ENCODE measurements at regions not wholly inside any gene's neighbourhood (a gene's known extent, or its start where the extent isn't known, plus 50 kb on each side); places are given as distances from the start of the nearest gene placed in this dataset.

- Histone ChIP-seq H3K4me2 (replicated peaks; ENCODE audit: extremely low read depth, low read length, poor library complexity, severe bottlenecking) (no peak overlapping the region), H3K4me3 (replicated peaks in 1 of 3; ENCODE audit: low read depth in 2 of 3, low read length in 3 of 3) (no peak overlapping the region), H2AFZ (ENCODE audit: insufficient read depth, low read depth, low read length, poor library complexity, severe bottlenecking) (no peak overlapping the region), H4K20me1 (ENCODE audit: insufficient read depth, low read length) (no peaks in the 10 kb centered on the region), H3K9me3 (replicated peaks in 1 of 2; ENCODE audit: control insufficient read depth in 1 of 2, insufficient read depth in 1 of 2, low read length in 2 of 2) (no peaks in the 10 kb centered on the region), H3K9ac (ENCODE audit: insufficient read depth, low read length, poor library complexity, severe bottlenecking) (no peak overlapping the region), H3K79me2 (ENCODE audit: insufficient read depth, low read length) (no peaks in the 10 kb centered on the region), H3K27me3 (ENCODE audit: control insufficient read depth in 2 of 2, insufficient read depth in 2 of 2, low read length in 2 of 2) (no peaks in the 10 kb centered on the region), H3K4me1 (ENCODE audit: control insufficient read depth in 1 of 2, insufficient read depth in 2 of 2, low read length in 2 of 2) (no peaks in the 10 kb centered on the region), H3K36me3 (replicated peaks in 1 of 2; ENCODE audit: control insufficient read depth in 1 of 2, insufficient read depth in 2 of 2, low read length in 2 of 2) (no peaks in the 10 kb centered on the region), H3K27ac (ENCODE audit: low read depth in 1 of 2, low read length in 2 of 2) (no peak overlapping the region)
- Mint-ChIP-seq H3K27ac (no peak overlapping the region), H3K4me1 (no peaks in the 10 kb centered on the region), H3K4me3 (no peak overlapping the region), H3K36me3 (no peaks in the 10 kb centered on the region), H3K9me3 (no peaks in the 10 kb centered on the region), H3K27me3 (ENCODE audit: low read depth in 3 of 3) (peaks cover 0 to 1% (median 0%) of the 10 kb centered on the region in 3 donors)
- no peak for DNase-seq
- intact Hi-C loops (cut with micrococcal nuclease): no loop called here
- TF ChIP-seq, protein P1, sequence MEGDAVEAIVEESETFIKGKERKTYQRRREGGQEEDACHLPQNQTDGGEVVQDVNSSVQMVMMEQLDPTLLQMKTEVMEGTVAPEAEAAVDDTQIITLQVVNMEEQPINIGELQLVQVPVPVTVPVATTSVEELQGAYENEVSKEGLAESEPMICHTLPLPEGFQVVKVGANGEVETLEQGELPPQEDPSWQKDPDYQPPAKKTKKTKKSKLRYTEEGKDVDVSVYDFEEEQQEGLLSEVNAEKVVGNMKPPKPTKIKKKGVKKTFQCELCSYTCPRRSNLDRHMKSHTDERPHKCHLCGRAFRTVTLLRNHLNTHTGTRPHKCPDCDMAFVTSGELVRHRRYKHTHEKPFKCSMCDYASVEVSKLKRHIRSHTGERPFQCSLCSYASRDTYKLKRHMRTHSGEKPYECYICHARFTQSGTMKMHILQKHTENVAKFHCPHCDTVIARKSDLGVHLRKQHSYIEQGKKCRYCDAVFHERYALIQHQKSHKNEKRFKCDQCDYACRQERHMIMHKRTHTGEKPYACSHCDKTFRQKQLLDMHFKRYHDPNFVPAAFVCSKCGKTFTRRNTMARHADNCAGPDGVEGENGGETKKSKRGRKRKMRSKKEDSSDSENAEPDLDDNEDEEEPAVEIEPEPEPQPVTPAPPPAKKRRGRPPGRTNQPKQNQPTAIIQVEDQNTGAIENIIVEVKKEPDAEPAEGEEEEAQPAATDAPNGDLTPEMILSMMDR (IDR thresholded peaks at IDR 0.05): no peak
- 70% methylated on average over 2 of the region's 3 CpGs for WGBS (ENCODE audit: insufficient coverage)
These were observed 508.9 kb upstream of the PKN2 start for GRCh38 chr1:88175120-88175630.

DNA sequence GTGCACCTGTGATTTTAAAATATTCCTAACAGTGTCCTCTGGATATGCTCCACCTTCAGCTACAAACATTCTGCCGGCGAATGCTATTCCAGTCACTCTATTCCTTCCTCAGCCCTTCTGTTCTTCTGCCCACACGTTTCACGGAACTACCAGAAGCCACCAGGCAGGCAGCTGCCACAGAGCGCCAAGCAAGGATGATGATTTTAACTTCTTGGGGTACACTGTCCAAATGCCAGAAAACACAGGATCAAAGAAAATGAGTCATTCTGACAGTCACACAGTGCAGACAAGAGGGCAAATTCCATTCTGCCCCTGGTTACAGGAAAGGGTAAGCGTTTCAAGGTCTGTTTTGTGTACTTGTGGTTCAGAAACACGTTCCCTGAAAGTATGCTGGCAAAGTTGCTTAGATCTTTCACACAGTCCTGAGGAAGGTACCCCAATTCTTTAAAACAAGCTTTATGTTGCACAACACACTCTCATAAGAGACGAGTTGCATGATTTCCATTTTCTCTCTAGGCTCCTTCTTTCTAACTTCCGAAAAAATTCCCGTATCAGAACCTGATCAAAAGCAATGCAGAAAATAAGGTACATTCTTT is 508.3 kb upstream of the PKN2 start:
- H3K79me2 ChIP-seq (ENCODE audit: insufficient read depth, low read length): no peaks in the 10 kb centered on the region
- no peak overlapping the region for H3K4me2 ChIP-seq (replicated peaks; ENCODE audit: extremely low read depth, low read length, poor library complexity, severe bottlenecking)
- H3K36me3 ChIP-seq (replicated peaks in 1 of 2; ENCODE audit: control insufficient read depth in 1 of 2, insufficient read depth in 2 of 2, low read length in 2 of 2): no peaks in the 10 kb centered on the region
- H3K36me3 Mint-ChIP-seq: no peaks in the 10 kb centered on the region
- H3K27ac ChIP-seq (ENCODE audit: low read depth in 1 of 2, low read length in 2 of 2): no peak overlapping the region
- no peak overlapping the region for H3K9ac ChIP-seq (ENCODE audit: insufficient read depth, low read length, poor library complexity, severe bottlenecking)
- H2AFZ ChIP-seq (ENCODE audit: insufficient read depth, low read depth, low read length, poor library complexity, severe bottlenecking): no peak overlapping the region
- intact Hi-C loops (cut with micrococcal nuclease): no loop called here
- WGBS (ENCODE audit: insufficient coverage): 100% methylated on average over 5 of the region's 10 CpGs
- no peaks in the 10 kb centered on the region for H3K4me1 Mint-ChIP-seq
- no peak overlapping the region for H3K4me3 ChIP-seq (replicated peaks in 1 of 3; ENCODE audit: low read depth in 2 of 3, low read length in 3 of 3)
- H3K9me3 Mint-ChIP-seq: peaks cover 0 to 2% (median 0%) of the 10 kb centered on the region in 7 donors
- H3K9me3 ChIP-seq (replicated peaks in 1 of 2; ENCODE audit: control insufficient read depth in 1 of 2, insufficient read depth in 1 of 2, low read length in 2 of 2): no peaks in the 10 kb centered on the region
- TF ChIP-seq, protein P1 (IDR thresholded peaks at IDR 0.05): no peak
- H3K27ac Mint-ChIP-seq: no peak overlapping the region
- DNase-seq: no peak
- H3K27me3 Mint-ChIP-seq (ENCODE audit: low read depth in 3 of 3): peaks cover 0 to 1% (median under 1%) of the 10 kb centered on the region in 3 donors
- H3K27me3 ChIP-seq (ENCODE audit: control insufficient read depth in 2 of 2, insufficient read depth in 2 of 2, low read length in 2 of 2): no peaks in the 10 kb centered on the region
- no peaks in the 10 kb centered on the region for H4K20me1 ChIP-seq (ENCODE audit: insufficient read depth, low read length)
- no peaks in the 10 kb centered on the region for H3K4me1 ChIP-seq (ENCODE audit: control insufficient read depth in 1 of 2, insufficient read depth in 2 of 2, low read length in 2 of 2)
- H3K4me3 Mint-ChIP-seq: no peak overlapping the region

Data from CD14-positive monocyte (primary cell).